ENCODE measurements at regions not wholly inside any gene's neighbourhood (a gene's known extent, or its start where the extent isn't known, plus 50 kb on each side); places are given as distances from the start of the nearest gene placed in this dataset.

- CTCF ChIA-PET = no interaction called here
- TF ChIP-seq MYC (IDR thresholded peaks at IDR 0.05; ENCODE audit: low read depth, low read length) = no peak
- TF ChIP-seq JUN (IDR thresholded peaks at IDR 0.05; ENCODE audit: borderline replicate concordance, insufficient read depth, insufficient read length, low read depth) = no peak
- no peak for TF ChIP-seq EZH2 (IDR thresholded peaks at IDR 0.05; ENCODE audit: borderline replicate concordance, low read depth, low read length, severe bottlenecking)
- H4K20me1 ChIP-seq (replicated peaks; ENCODE audit: control insufficient read depth, extremely low read depth, insufficient read depth, low read length) = no peaks in the 10 kb centered on the region
- no peaks in the 10 kb centered on the region for H3K9me3 ChIP-seq (replicated peaks; ENCODE audit: control insufficient read depth, insufficient read depth, low read length)
- FAIRE-seq (no peak), DNase-seq (ENCODE audit: low read depth, low spot score) (no peak)
- no peaks in the 10 kb centered on the region for H3K9me1 ChIP-seq (replicated peaks; ENCODE audit: control insufficient read depth, extremely low read depth, insufficient read depth, low read length)
- dilution Hi-C loops (cut with MboI; ENCODE audit: extremely low pct_ligation_motif_present, low sequenced_read_pairs) (no loop called here), intact Hi-C loops (cut with micrococcal nuclease) (no loop called here)
- H3K4me3 ChIP-seq (replicated peaks in 1 of 3; ENCODE audit: insufficient read depth in 1 of 3, low read depth in 1 of 3, low read length in 3 of 3) = no peak overlapping the region
- H3K4me1 ChIP-seq (ENCODE audit: control insufficient read depth, extremely low read depth, insufficient read depth, low read length) = no peaks in the 10 kb centered on the region
- H3K27ac ChIP-seq (ENCODE audit: insufficient read depth, low read depth, low read length) = no peak overlapping the region
- no peaks in the 10 kb centered on the region for H3K36me3 ChIP-seq (ENCODE audit: control insufficient read depth in 2 of 2, extremely low read depth in 1 of 2, insufficient read depth in 2 of 2, low read length in 2 of 2)
- no peak overlapping the region for H3K4me2 ChIP-seq (ENCODE audit: insufficient read depth, low read length)
- H3K79me2 ChIP-seq (ENCODE audit: control insufficient read depth, insufficient read depth, low read length) = no peaks in the 10 kb centered on the region
- no peaks in the 10 kb centered on the region for H3K27me3 ChIP-seq (ENCODE audit: control insufficient read depth in 2 of 2, insufficient read depth in 2 of 2, low read length in 2 of 2)
- H2AFZ ChIP-seq (ENCODE audit: low read depth, low read length) = no peak overlapping the region
- POLR2A ChIA-PET = no interaction called here
- BruUV-seq (replicated peaks) = no TSS peak
- H3K9ac ChIP-seq (replicated peaks; ENCODE audit: extremely low read depth, insufficient read depth, low read length) = no peak overlapping the region
Measured at GRCh38 chr9:28758971-28759370, 1185.7 kb upstream of the C9orf72 start.

GRCh38 chr9:28762167-28762566 is 1188.9 kb upstream of the C9orf72 start:
- dilution Hi-C loops (cut with MboI; ENCODE audit: extremely low pct_ligation_motif_present, low sequenced_read_pairs) (no loop called here), intact Hi-C loops (cut with micrococcal nuclease) (no loop called here)
- Histone ChIP-seq H3K79me2 (ENCODE audit: control insufficient read depth, insufficient read depth, low read length) (no peaks in the 10 kb centered on the region), H3K36me3 (ENCODE audit: control insufficient read depth in 2 of 2, extremely low read depth in 1 of 2, insufficient read depth in 2 of 2, low read length in 2 of 2) (no peaks in the 10 kb centered on the region), H2AFZ (ENCODE audit: low read depth, low read length) (no peak overlapping the region), H4K20me1 (replicated peaks; ENCODE audit: control insufficient read depth, extremely low read depth, insufficient read depth, low read length) (no peaks in the 10 kb centered on the region), H3K27me3 (ENCODE audit: control insufficient read depth in 2 of 2, insufficient read depth in 2 of 2, low read length in 2 of 2) (no peaks in the 10 kb centered on the region), H3K4me1 (ENCODE audit: control insufficient read depth, extremely low read depth, insufficient read depth, low read length) (no peaks in the 10 kb centered on the region), H3K4me3 (replicated peaks in 1 of 3; ENCODE audit: insufficient read depth in 1 of 3, low read depth in 1 of 3, low read length in 3 of 3) (no peak overlapping the region), H3K27ac (ENCODE audit: insufficient read depth, low read depth, low read length) (no peak overlapping the region), H3K9me3 (replicated peaks; ENCODE audit: control insufficient read depth, insufficient read depth, low read length) (no peaks in the 10 kb centered on the region), H3K9me1 (replicated peaks; ENCODE audit: control insufficient read depth, extremely low read depth, insufficient read depth, low read length) (no peaks in the 10 kb centered on the region), H3K9ac (replicated peaks; ENCODE audit: extremely low read depth, insufficient read depth, low read length) (no peak overlapping the region), H3K4me2 (ENCODE audit: insufficient read depth, low read length) (no peak overlapping the region)
- no peak for FAIRE-seq
- no peak for DNase-seq (ENCODE audit: low read depth, low spot score)
- CTCF ChIA-PET = no interaction called here
- TF ChIP-seq EZH2 (IDR thresholded peaks at IDR 0.05; ENCODE audit: borderline replicate concordance, low read depth, low read length, severe bottlenecking) (no peak), CTCF (IDR thresholded peaks at IDR 0.05; ENCODE audit: extremely low read depth in 1 of 2, insufficient read depth in 1 of 2, low read depth in 1 of 2, low read length in 2 of 2) (no peak), POLR2A (IDR thresholded peaks at IDR 0.05; ENCODE audit: low read depth, low read length) (no peak), MYC (IDR thresholded peaks at IDR 0.05; ENCODE audit: low read depth, low read length) (no peak), POLR2AphosphoS5 (IDR thresholded peaks at IDR 0.05; ENCODE audit: insufficient read depth, low read depth, low read length) (no peak), FOS (IDR thresholded peaks at IDR 0.05; ENCODE audit: borderline replicate concordance, insufficient read depth, low read length) (no peak)
- POLR2A ChIA-PET = no interaction called here
- BruUV-seq (replicated peaks) = no TSS peak
